ENCODE measurements at regions not wholly inside any gene's neighbourhood (a gene's known extent, or its start where the extent isn't known, plus 50 kb on each side); places are given as distances from the start of the nearest gene placed in this dataset.

- H3F3A ChIP-seq (ENCODE audit: low read depth): no peaks in the 10 kb centered on the region
- no peaks in the 10 kb centered on the region for H3K36me3 ChIP-seq (ENCODE audit: insufficient read depth, low read length)
- no peak overlapping the region for H3K4me3 ChIP-seq (ENCODE audit: low read length, poor library complexity, severe bottlenecking)
- no peak overlapping the region for H3K4me2 ChIP-seq (ENCODE audit: low read depth, low read length, poor library complexity, severe bottlenecking)
- H3K79me2 ChIP-seq (ENCODE audit: insufficient read depth, low read length): no peaks in the 10 kb centered on the region
- TF ChIP-seq CTCF (conservative IDR thresholded peaks at IDR 0.05; ENCODE audit: low read length): no peak
- no peak for TF ChIP-seq EZH2phosphoT487 (IDR thresholded peaks at IDR 0.05; ENCODE audit: borderline replicate concordance)
- H3K9ac ChIP-seq (ENCODE audit: low read depth, low read length, poor library complexity, severe bottlenecking): no peak overlapping the region
- no peaks in the 10 kb centered on the region for H3K27me3 ChIP-seq (ENCODE audit: insufficient read depth, low read length, poor library complexity, severe bottlenecking)
- H4K20me1 ChIP-seq (ENCODE audit: insufficient read depth, low read length, poor library complexity, severe bottlenecking): no peaks in the 10 kb centered on the region
- no peaks in the 10 kb centered on the region for H3K4me1 ChIP-seq (ENCODE audit: insufficient read depth, low read length, poor library complexity, severe bottlenecking)
- H2AFZ ChIP-seq (ENCODE audit: low read length): no peak overlapping the region
- no peaks in the 10 kb centered on the region for H3K9me3 ChIP-seq (ENCODE audit: insufficient read depth, low read depth, low read length)
- H3K9me2 ChIP-seq (replicated peaks; ENCODE audit: low read depth, low read length): no peaks in the 10 kb centered on the region
Measured at GRCh38 chr19:28815257-28815656, 397.7 kb downstream of the UQCRFS1 start.

DNA sequence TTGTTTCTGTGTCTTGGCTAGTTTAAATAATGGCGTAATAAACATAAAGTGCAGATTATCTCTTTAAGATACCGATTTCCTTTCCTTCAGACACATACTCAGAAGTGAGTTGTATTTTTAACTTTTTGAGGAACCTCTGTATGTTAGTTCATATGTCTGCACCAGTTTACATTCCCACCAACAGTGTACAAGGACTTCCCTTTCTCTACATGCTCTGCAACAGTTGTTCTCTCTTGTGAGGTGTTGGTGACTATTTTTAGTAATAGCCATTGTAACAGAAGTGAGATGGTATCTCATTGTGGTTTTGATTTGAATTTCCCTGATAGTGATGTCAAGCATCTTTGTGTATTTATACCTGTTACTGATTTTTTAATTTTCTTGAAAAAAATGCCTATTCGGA is 418.6 kb downstream of the UQCRFS1 start:
- Histone ChIP-seq H3K9me2 (replicated peaks; ENCODE audit: low read depth, low read length) (no peaks in the 10 kb centered on the region), H3K27me3 (ENCODE audit: insufficient read depth, low read length, poor library complexity, severe bottlenecking) (no peaks in the 10 kb centered on the region), H3K4me2 (ENCODE audit: low read depth, low read length, poor library complexity, severe bottlenecking) (no peak overlapping the region), H3K79me2 (ENCODE audit: insufficient read depth, low read length) (no peaks in the 10 kb centered on the region), H3K4me3 (ENCODE audit: low read length, poor library complexity, severe bottlenecking) (no peak overlapping the region), H3K36me3 (ENCODE audit: insufficient read depth, low read length) (no peaks in the 10 kb centered on the region), H3K4me1 (ENCODE audit: insufficient read depth, low read length, poor library complexity, severe bottlenecking) (no peaks in the 10 kb centered on the region), H3F3A (ENCODE audit: low read depth) (no peaks in the 10 kb centered on the region), H3K9ac (ENCODE audit: low read depth, low read length, poor library complexity, severe bottlenecking) (no peak overlapping the region), H3K9me3 (ENCODE audit: insufficient read depth, low read depth, low read length) (peaks cover 5% of the 10 kb centered on the region; the same call in 1 of the 2 replicates), H2AFZ (ENCODE audit: low read length) (no peak overlapping the region), H4K20me1 (ENCODE audit: insufficient read depth, low read length, poor library complexity, severe bottlenecking) (no peaks in the 10 kb centered on the region)
- TF ChIP-seq EZH2phosphoT487 (IDR thresholded peaks at IDR 0.05; ENCODE audit: borderline replicate concordance): no peak

- no peaks in the 10 kb centered on the region for H3K27me3 ChIP-seq (ENCODE audit: insufficient read depth, low read length, poor library complexity, severe bottlenecking)
- H3K9ac ChIP-seq (ENCODE audit: low read depth, low read length, poor library complexity, severe bottlenecking): no peak overlapping the region
- no peak overlapping the region for H3K4me2 ChIP-seq (ENCODE audit: low read depth, low read length, poor library complexity, severe bottlenecking)
- no peaks in the 10 kb centered on the region for H3K79me2 ChIP-seq (ENCODE audit: insufficient read depth, low read length)
- H3K4me1 ChIP-seq (ENCODE audit: insufficient read depth, low read length, poor library complexity, severe bottlenecking): no peaks in the 10 kb centered on the region
- no peaks in the 10 kb centered on the region; the same call in 1 of the 2 replicates for H3K9me3 ChIP-seq (ENCODE audit: insufficient read depth, low read depth, low read length)
- no peaks in the 10 kb centered on the region for H3F3A ChIP-seq (ENCODE audit: low read depth)
- no peaks in the 10 kb centered on the region for H4K20me1 ChIP-seq (ENCODE audit: insufficient read depth, low read length, poor library complexity, severe bottlenecking)
- TF ChIP-seq EZH2phosphoT487 (IDR thresholded peaks at IDR 0.05; ENCODE audit: borderline replicate concordance) (no peak), CTCF (conservative IDR thresholded peaks at IDR 0.05; ENCODE audit: low read length) (no peak)
- H3K9me2 ChIP-seq (replicated peaks; ENCODE audit: low read depth, low read length): no peaks in the 10 kb centered on the region
- H3K4me3 ChIP-seq (ENCODE audit: low read length, poor library complexity, severe bottlenecking): no peak overlapping the region
- H3K36me3 ChIP-seq (ENCODE audit: insufficient read depth, low read length): no peaks in the 10 kb centered on the region
- no peak overlapping the region for H2AFZ ChIP-seq (ENCODE audit: low read length)
Measured at GRCh38 chr19:28793391-28794168, 419.4 kb downstream of the UQCRFS1 start.

DNA sequence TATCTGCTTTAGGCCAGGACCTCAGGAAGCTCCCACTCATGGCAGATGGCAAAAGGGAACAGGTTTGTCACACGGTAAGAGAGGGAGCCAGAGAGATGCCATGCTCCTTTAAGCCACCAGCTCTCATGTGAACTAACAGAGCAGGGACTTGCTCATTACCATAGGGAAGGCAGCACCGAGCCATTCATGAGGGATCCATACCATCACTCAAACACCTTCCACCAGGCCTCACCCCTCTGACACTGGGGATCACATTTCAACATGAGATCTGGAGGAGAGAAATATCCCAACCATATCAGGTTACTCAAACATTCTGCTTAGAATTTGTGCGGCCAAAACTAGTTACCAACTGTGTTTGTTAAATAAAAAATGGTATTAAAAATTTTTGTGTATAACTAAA is 427.0 kb downstream of the UQCRFS1 start:
- H3K4me1 ChIP-seq (ENCODE audit: insufficient read depth, low read length, poor library complexity, severe bottlenecking): no peaks in the 10 kb centered on the region
- H4K20me1 ChIP-seq (ENCODE audit: insufficient read depth, low read length, poor library complexity, severe bottlenecking): no peaks in the 10 kb centered on the region
- no peak overlapping the region for H3K9ac ChIP-seq (ENCODE audit: low read depth, low read length, poor library complexity, severe bottlenecking)
- TF ChIP-seq CTCF (conservative IDR thresholded peaks at IDR 0.05; ENCODE audit: low read length) (no peak), EZH2phosphoT487 (IDR thresholded peaks at IDR 0.05; ENCODE audit: borderline replicate concordance) (no peak)
- H3K9me2 ChIP-seq (replicated peaks; ENCODE audit: low read depth, low read length): no peaks in the 10 kb centered on the region
- no peaks in the 10 kb centered on the region for H3K36me3 ChIP-seq (ENCODE audit: insufficient read depth, low read length)
- no peaks in the 10 kb centered on the region for H3F3A ChIP-seq (ENCODE audit: low read depth)
- no peak overlapping the region for H2AFZ ChIP-seq (ENCODE audit: low read length)
- no peaks in the 10 kb centered on the region for H3K9me3 ChIP-seq (ENCODE audit: insufficient read depth, low read depth, low read length)
- H3K27me3 ChIP-seq (ENCODE audit: insufficient read depth, low read length, poor library complexity, severe bottlenecking): no peaks in the 10 kb centered on the region
- no peaks in the 10 kb centered on the region for H3K79me2 ChIP-seq (ENCODE audit: insufficient read depth, low read length)
- no peak overlapping the region for H3K4me3 ChIP-seq (ENCODE audit: low read length, poor library complexity, severe bottlenecking)
- no peak overlapping the region for H3K4me2 ChIP-seq (ENCODE audit: low read depth, low read length, poor library complexity, severe bottlenecking)

All from Loucy (cell line).